K562 (cell line): ENCODE measurements at regions not wholly inside any gene's neighbourhood (a gene's known extent, or its start where the extent isn't known, plus 50 kb on each side); places are given as distances from the start of the nearest gene placed in this dataset.

Experiments used
- C11orf30 ChIP-seq: fragments of 450-650 bp; IDR thresholded peaks from 2 replicates; pipeline ENCODE4 v1.6.1; 2016; ENCODE audit warnings: low read depth, mild to moderate bottlenecking
- CBX2 ChIP-seq: fragments of 200-600 bp; sonication (generic); IDR thresholded peaks from one replicate; pipeline ENCODE4 v1.6.1; 2012; ENCODE audit warnings: mild to moderate bottlenecking, low read length, inconsistent platforms; ENCODE audit not compliant: insufficient read depth, poor library complexity, severe bottlenecking
- CEBPG ChIP-seq, 3 experiments: fragments of 200-800 bp in 1 of 3; sonication (Bioruptor generic) in 1 of 3; sonication (generic) in 1 of 3; formaldehyde crosslinking in 1 of 3; IDR thresholded peaks in 2 of 3; conservative IDR thresholded peaks in 1 of 3; 2 replicates each; pipeline versions ENCODE4 v1.6.1 to v1.8.0; 2016 to 2022; ENCODE audit warnings: missing compliant biosample characterization in 2 of 3, missing genetic modification characterization in 2 of 3, mild to moderate bottlenecking in 1 of 3, missing genetic modification reagents in 1 of 3
- EHMT2 ChIP-seq: fragments of 450-650 bp; IDR thresholded peaks from 2 replicates; pipeline ENCODE4 v1.6.1; 2018; ENCODE audit warnings: antibody characterized with exemption
- FOXK2 ChIP-seq, 2 experiments: fragments of 450-650 bp; IDR thresholded peaks in 1 of 2; conservative IDR thresholded peaks in 1 of 2; 2 replicates each; pipeline ENCODE4 v1.6.1; 2016; ENCODE audit warnings: low read depth in 2 of 2, mild to moderate bottlenecking in 1 of 2
- KLF16 ChIP-seq: IDR thresholded peaks from 2 replicates; pipeline ENCODE4 v1.6.1; 2016; ENCODE audit warnings: antibody characterized with exemption
- KLF6 ChIP-seq: fragments of 250-450 bp; sonication (Bioruptor Pico); IDR thresholded peaks from 2 replicates; pipeline ENCODE4 v1.4.0; 2020; ENCODE audit warnings: mild to moderate bottlenecking, moderate library complexity, borderline replicate concordance
- MAFG ChIP-seq: fragments of 450-650 bp; conservative IDR thresholded peaks from 2 replicates; pipeline ENCODE4 v1.6.1; 2016; ENCODE audit warnings: missing genetic modification characterization, missing compliant biosample characterization
- MAFK ChIP-seq: IDR thresholded peaks from 2 replicates; pipeline ENCODE4 v1.6.1; 2011; ENCODE audit warnings: low read length, improper control_type of control experiment
- RBM25 ChIP-seq: fragments of 200-400 bp; formaldehyde crosslinking; IDR thresholded peaks from 2 replicates; pipeline ENCODE4 v1.6.1; 2018; ENCODE audit warnings: low read length, low read depth, moderate library complexity; ENCODE audit not compliant: severe bottlenecking
- RNF2 ChIP-seq: sonication (generic); IDR thresholded peaks from 2 replicates; pipeline ENCODE4 v1.6.1; 2016
- TEAD4 ChIP-seq, 2 experiments: sonication (generic) in 1 of 2; formaldehyde crosslinking in 1 of 2; IDR thresholded peaks; 2 replicates each; pipeline versions ENCODE4 v1.6.1 to v1.8.0; 2012 to 2022; ENCODE audit warnings: borderline replicate concordance in 1 of 2, inconsistent platforms in 1 of 2, low read length in 1 of 2, mild to moderate bottlenecking in 1 of 2, missing genetic modification reagents in 1 of 2
- TRIM28 ChIP-seq: fragments of 450-650 bp; IDR thresholded peaks from 2 replicates; pipeline ENCODE4 v1.6.1; 2017
- ZNF146 ChIP-seq: IDR thresholded peaks from one replicate; pipeline ENCODE4 v1.6.1; 2018; ENCODE audit warnings: missing compliant biosample characterization; ENCODE audit not compliant: unreplicated experiment
- ZNF316 ChIP-seq: fragments of 450-650 bp; IDR thresholded peaks from 2 replicates; pipeline ENCODE4 v1.6.1; 2016
- ZNF780A ChIP-seq: fragments of 250-450 bp; sonication (Bioruptor Pico); IDR thresholded peaks from 2 replicates; pipeline ENCODE4 v1.5.0; 2021; ENCODE audit warnings: mild to moderate bottlenecking
- TF ChIP-seq, protein P1 (sequence below): fragments of 250-450 bp; sonication (Bioruptor Pico); IDR thresholded peaks from 2 replicates; pipeline ENCODE4 v1.5.0; 2021

DNA sequence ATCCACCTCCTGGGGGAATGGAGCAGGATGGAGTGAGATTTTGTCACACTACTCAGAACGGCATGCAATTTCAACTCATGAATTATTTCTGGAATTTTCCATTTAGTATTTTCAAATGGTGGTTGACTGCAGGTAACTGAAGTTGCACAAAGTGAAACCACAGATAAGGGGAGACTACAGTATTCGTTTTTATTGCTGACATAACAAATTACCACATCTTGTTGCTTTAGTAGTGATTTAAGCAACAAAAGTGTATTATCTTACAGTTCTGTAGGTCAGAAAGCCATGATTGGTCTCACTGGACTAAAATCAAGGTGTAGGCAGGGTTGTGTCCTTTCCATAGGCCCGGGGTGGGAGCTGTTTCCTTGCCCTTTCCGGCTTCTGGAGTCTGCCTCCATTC is 133.4 kb upstream of the B3GAT2 start (continued):
- no peak for TF ChIP-seq CEBPG (CRISPR knock-in tag; IDR thresholded peaks at IDR 0.05)
- no peak for TF ChIP-seq CEBPG (tag; conservative IDR thresholded peaks at IDR 0.05 in 1 of 2, IDR thresholded peaks at IDR 0.05 in 1 of 2)
- TF ChIP-seq KLF16, result no peak
- peak; percentile 80 for TF ChIP-seq ZNF316
- peak; percentile 82 for TF ChIP-seq MAFK
- TF ChIP-seq FOXK2 (conservative IDR thresholded peaks at IDR 0.05 in 1 of 2, IDR thresholded peaks at IDR 0.05 in 1 of 2; ENCODE audit: low read depth in 2 of 2), result no peak
- no peak for TF ChIP-seq EHMT2
- TF ChIP-seq KLF6 (CRISPR knock-in tag), result no peak
- TF ChIP-seq C11orf30, result no peak; the same call in 1 of the 2 replicates
- no peak for TF ChIP-seq TEAD4 (IDR thresholded peaks at IDR 0.05; ENCODE audit: low read length)
- no peak for TF ChIP-seq TEAD4 (CRISPR knock-in tag; IDR thresholded peaks at IDR 0.05; ENCODE audit: borderline replicate concordance)
- TF ChIP-seq TRIM28, result no peak
- no peak for TF ChIP-seq RBM25
- TF ChIP-seq ZNF780A (CRISPR knock-in tag), result no peak
- TF ChIP-seq CBX2, result no peak
- TF ChIP-seq ZNF146 (CRISPR knock-in tag), result no peak
- TF ChIP-seq RNF2, result no peak
- TF ChIP-seq, protein P1, sequence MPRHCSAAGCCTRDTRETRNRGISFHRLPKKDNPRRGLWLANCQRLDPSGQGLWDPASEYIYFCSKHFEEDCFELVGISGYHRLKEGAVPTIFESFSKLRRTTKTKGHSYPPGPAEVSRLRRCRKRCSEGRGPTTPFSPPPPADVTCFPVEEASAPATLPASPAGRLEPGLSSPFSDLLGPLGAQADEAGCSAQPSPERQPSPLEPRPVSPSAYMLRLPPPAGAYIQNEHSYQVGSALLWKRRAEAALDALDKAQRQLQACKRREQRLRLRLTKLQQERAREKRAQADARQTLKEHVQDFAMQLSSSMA, result no peak
- TF ChIP-seq MAFG, result peak; percentile 60; the same call in 1 of the 2 replicates
